ENCODE measurements at regions not wholly inside any gene's neighbourhood (a gene's known extent, or its start where the extent isn't known, plus 50 kb on each side); places are given as distances from the start of the nearest gene placed in this dataset.

DNA sequence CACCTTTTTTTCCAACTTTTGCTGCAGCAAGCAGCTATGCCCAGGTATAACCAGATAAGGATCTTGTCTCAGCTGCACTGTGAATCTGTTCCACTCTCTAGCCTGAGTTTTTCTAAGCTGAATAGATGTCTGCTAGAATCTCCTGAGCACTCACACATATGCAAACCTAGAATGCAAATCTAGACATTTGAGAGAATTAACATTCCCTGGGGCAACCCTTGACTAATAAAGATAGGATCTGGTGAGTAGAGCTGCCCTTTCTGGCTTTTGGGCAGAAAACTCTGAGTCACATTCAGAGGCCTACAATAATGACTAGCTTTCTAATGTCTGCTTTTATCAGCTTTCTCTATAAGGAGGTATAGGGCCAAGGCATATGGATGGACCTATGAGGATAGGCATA, 61.4 kb upstream of the BARHL2 start:
- no peak for DNase-seq

DNA sequence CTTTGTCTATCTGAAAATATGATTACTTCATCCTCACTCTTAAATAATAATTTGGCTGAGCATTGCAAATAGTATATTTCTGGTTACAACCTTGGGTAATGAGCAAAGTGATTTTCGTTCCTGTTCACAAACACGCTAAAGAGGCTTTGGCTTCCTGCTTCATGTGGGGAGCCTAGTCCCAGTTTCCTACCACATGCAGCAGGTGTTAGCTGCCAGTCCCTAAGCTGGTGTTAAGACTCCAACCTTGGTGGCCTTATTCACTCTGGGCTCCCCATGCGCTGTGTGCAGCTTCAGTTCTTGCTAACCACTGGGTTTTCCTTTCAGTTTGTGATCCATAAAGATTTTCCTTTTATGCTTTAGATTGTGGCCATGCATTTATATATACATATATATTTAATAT, 56.7 kb upstream of the BARHL2 start:
- DNase-seq = no peak

DNA sequence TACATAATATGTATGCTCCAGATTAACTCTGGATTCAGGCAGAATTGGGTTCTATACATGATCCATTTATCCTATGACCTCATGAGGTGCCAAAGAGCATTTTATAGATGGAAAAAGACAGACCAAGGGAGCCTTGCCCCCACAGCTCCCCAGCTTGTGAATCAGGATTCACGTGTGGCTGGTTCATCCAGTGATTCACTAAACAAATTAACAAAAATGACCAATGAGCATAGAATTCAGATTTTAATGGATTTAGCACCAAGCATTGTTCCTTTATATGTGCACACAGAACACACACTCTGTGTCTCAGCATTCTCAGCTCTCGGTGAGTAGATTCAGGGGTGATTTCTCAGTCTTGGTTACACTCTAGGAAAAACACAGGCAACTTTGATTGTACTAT, 51.7 kb upstream of the BARHL2 start:
- DNase-seq = no peak

DNA sequence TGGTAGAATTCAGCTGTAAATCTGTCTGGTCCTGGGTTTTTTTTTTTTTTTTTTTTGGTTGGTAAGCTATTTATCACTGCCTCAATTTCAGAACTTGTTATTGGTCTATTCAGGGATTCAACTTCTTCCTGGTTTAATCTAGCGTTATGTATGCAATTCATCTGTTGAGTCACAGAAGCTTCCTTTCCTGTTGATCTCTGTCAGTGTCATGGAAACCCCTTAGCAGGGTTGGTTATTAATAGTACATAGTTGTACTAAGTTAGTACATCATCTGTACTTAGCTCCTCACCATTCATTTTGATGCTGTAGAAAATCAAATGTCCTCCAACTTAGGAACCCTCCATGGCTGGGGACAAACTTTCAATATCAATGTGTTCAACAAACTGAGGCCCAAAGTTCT, 51.0 kb upstream of the BARHL2 start:
- no peak for DNase-seq
